Keratinocyte (primary cell): ENCODE measurements at regions not wholly inside any gene's neighbourhood (a gene's known extent, or its start where the extent isn't known, plus 50 kb on each side); places are given as distances from the start of the nearest gene placed in this dataset.

Experiments used
- CTCF ChIP-seq, 3 experiments: IDR thresholded peaks in 1 of 3; conservative IDR thresholded peaks in 1 of 3; optimal IDR thresholded peaks in 1 of 3; 2 replicates in 2 of 3; 3 replicates in 1 of 3; pipeline versions ENCODE3 to v1.5.1; 2011; ENCODE audit warnings: low read length in 3 of 3, mild to moderate bottlenecking in 3 of 3, moderate library complexity in 2 of 3, control low read depth in 1 of 3, inconsistent platforms in 1 of 3; ENCODE audit not compliant: insufficient read depth in 2 of 3; ENCODE audit errors: extremely low read depth in 1 of 3
- EZH2 ChIP-seq: IDR thresholded peaks from one replicate; pipeline ENCODE4 v1.6.1; 2012; ENCODE audit warnings: inconsistent platforms, mild to moderate bottlenecking, low read length, moderate library complexity

- TF ChIP-seq CTCF (optimal IDR thresholded peaks at IDR 0.05 in 1 of 3, IDR thresholded peaks at IDR 0.05 in 1 of 3, conservative IDR thresholded peaks at IDR 0.05 in 1 of 3; ENCODE audit: extremely low read depth in 1 of 3, insufficient read depth in 2 of 3, low read length in 3 of 3), result no peak
- TF ChIP-seq EZH2, result no peak
These were observed 284.2 kb downstream of the NSG2 start for GRCh38 chr5:174329738-174330137.
